ENCODE measurements at regions not wholly inside any gene's neighbourhood (a gene's known extent, or its start where the extent isn't known, plus 50 kb on each side); places are given as distances from the start of the nearest gene placed in this dataset.
"Not testable (repeated sequence)": the region's sequence is repeated elsewhere in the genome, so short reads cannot be mapped to it uniquely, and the experiment has no call there.

DNA sequence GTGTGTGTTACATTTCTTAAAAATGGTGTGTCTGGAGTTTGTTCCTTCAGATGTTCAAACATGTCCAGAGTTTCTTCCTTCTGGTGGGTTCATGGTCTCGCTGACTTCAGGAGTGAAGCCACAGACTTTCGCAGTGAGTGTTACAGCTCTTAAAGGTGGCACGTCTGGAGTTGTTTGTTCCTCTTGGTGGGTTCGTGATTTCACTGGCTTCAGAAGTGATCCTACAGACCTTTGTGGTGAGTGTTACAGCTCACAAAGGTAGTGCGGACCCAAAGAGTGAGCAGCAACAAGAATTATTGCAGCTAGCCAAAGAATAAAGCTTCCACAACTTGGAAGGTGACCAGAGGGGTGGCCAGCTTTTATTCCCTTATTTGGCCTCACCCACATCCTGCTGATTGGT is 183.7 kb downstream of the COPRS start:
- DNase-seq = not testable (repeated sequence)

DNA sequence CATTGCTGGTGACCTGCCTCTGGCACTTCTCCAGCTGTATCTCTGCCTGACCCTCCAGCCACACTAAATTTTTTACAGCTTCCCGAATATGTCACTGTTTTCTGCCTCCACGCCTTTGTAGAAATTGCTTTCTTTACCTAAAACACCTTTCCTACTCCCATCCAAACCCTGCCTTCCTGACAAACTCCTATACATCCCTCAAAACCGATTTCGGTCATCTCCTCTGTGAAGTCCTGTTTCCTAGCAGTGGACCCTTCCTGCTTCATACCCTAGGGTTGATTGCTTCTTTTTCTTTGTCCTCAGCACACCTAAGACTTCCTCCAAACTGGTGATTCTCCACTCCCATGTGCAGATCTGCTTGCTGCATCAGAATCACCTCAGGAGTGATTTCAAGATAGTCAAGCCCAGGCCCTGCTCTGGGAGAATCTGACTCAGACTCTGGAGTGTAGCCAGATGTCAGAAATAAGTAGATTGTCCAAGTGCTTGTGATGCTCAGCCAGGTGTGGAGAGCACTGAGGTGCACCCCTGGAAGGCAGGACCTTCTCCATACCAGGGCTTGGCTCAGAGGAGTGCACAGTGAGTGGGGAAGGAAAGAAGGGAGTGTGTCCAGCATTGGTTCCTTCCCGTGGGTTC is 184.2 kb downstream of the COPRS start:
- DNase-seq = no peak

DNA sequence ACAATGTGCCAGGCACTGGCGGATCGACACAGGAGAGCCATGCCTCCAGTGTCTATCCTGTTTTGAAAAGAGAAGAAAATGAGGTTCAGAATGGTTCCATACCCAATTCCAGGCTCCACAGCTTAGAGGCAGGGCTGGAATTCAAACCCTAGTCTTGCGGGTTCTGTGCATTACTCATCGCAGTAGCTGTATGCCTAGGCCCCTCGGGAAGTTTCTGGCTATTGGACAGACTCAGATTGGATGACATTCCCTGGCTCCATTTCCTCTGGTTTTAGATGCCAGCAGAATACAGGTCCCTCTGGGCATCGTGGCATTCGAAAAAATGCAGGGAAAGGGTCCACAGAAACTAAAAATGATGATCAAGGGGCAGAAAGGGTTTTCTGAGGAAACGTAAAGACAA is 184.7 kb downstream of the COPRS start:
- DNase-seq = no peak

DNA sequence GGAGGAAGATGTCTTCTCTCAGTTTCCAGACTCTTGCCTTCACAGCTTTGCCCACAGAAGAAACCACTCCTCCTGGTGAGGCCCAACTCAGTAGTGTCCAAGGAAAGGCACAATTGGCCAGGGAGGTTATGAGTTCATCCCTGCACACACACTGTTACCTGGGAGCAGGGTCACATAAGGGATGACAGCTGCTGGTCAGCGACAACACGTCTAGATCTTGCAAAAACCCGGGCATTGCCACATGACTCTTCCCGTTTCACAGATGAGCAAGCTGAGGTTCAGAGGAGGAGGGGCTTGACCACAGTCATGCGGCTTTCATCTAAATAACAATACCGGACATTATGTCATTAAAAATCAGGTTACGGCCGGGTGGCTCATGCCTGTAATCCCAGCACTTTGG is 186.0 kb downstream of the COPRS start:
- DNase-seq = no peak

DNA sequence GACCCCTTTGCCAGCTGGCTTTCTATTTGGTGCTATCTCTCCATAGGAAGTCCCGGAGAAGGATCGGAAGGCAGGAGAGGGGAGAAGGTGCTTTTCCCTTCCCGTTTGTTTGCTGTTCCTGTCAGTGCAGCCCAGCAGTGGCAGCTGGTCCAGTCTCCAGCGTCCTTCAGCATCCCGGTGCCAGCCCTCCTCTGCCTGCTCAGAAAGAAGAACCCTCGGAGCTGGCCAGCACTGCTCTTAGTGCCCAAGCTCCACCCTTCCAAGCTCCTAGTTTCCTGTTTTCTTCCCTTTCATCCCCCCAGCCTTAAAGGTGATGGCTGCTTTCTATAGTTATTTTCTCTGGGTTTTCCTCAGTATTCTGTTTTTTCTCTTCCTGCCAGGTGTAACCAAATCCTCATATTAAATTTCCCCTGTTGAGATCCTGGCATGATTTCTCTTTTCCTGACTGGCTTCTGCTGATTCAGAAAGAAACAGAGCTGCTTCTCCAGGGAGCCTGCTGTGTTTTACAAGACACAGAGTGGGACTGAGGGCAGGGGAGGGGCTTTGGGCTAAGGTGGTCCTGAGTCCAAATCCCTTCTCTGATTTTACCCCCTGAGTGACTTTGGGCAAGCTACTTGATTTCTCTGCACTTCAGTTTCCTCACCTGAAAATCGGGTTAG is 186.8 kb downstream of the COPRS start:
- DNase-seq = no peak

DNA sequence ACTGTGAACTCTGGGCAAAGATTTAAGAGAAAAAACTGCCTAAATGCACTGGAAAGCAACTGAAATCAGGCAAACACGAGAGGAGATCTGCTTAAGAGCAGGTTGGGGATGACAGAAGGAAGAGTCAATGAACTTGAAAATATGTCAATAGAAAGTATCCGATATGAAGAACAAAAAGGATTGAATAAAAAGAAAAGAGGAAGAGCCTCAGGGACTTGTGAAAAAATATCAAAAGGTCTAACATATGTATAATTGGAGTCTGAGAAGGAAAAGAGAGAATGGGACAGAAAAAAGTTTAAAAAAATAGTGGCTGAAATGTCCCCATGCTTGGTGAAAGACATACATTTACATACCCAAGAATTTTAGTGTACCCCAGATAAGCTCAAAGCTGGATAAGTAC is 195.5 kb downstream of the COPRS start:
- no peak for DNase-seq

DNA sequence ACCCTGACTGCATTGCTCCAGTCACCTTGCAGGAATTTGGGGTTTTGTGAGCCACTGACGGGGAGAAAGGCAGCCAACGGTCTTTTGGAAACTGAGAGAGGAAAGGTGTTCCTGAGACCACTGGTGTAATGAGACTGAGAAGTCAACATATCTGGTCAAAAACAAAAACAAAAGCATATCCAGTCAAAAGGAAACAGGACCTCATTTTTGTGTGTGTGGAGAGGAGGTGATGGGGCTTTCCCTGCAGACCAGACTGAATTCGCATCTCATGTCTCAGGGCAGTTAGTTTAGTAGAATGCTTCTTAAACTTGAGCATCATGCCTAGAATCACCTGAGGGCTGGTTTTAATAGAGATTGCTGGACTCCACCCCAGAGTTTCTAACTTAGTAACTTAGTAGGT is 198.4 kb downstream of the COPRS start:
- no peak for DNase-seq

DNA sequence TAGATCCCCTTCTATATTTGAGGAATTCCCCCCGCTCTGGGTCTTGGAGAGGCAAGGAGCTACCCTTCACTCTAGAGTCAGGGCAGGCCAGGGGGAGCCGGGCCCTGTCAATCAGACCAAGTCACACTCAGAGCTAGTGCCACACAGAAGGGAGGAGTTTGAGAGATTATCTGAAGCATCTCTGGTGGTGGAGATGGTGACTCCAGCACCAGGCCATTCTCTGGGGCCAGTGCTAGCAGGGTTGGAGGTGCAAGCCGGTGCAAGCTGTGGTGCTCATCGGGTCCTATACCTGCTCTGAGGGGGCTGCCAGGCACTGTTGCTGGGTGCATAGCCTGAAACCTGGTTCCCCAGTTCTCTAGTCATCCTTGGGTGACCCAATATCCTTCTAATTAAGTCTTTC is 201.2 kb downstream of the COPRS start:
- DNase-seq = no peak

DNA sequence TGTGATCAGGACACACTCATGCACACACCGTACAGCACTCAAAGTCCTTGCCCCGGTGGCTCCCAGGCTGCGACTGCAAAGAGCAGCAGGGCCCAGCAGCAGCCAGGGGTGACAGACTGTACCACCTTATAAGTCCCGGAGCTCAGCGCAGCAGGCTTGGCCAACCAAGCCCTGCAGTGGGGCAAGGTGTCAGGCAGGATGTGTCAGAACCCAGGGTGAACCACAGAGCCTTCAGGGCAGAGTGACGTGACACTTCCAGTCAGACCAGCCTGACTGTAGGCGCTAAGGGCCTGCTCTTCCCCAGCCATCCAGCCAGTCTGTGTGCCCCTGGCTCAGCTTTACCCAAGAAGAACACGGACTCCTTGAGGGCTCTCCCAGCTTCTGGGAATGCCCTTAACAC is 204.1 kb downstream of the COPRS start:
- no peak for DNase-seq

DNA sequence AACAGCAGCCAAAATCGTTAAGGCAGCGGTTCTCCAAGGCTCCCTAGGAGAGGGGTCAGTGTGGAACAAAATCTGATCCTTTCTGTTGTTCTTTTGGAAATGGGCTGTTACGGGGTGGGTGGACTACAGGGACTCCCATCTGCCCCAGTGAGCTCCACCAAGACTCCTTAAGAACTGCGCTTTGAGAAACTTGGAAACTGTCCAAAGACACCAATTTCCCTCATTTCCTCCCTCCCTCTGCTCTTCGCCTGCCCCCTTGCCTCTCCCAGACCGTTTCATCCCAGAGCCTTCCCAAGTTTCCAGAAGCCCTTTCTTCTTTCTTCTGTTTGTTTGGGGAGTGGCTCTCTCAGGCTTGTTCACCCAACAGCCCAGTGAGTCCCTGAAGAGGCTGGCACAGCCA is 205.4 kb downstream of the COPRS start:
- DNase-seq = no peak

DNA sequence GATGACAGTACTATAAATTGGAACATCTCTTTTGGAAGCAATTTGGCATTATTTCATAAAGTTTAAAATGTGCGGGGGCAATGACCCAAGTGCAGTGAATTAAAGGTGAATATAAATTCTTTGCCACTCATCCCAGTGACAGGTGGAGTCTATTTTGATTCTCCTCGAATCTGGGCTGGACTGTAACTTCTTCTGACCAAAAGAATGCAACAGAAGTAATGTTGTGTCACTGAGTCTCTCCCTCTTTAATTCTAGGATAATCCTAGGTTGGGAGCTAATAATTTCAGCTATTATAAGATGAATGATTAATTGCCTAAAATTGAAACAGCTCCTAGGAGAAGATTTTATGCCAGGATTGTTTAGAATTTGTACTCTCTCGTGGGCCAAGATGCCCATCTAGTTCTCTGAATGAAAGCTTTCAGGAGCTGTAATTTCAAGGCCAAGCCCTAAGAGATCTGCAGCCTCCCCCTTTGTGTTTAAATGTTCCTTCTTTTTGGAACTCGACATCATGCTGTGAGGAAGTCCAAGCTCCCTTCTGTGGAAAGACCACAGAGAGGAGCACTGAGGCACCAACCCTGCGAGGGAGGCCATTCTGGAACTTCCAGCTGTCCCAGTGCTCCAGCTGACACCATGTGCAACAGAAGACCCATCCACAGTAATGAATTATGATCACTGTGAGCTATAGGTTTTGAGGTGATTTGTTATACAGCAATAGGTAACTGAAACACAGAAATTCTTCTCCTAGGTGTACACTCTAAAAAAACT is 208.1 kb downstream of the COPRS start:
- DNase-seq = no peak

DNA sequence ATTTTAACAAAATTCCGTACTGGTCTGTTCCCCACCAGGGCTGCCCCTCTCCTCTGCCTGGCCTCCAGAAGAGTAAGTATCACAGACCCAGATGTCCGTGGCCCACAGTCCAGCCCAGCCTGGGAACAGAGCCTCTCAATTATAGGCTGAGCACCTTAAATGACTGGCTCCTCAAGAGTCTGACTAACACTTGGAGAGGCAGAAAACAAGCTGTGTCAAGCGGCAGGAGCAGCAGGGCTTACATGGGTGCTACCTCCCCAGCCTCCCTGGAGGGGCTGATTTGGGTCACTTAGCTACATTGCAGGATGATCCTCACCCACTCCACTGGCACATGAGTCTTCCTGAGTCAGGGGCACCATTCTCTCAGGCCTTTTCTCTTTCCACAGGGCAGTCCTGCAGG is 209.7 kb downstream of the COPRS start:
- no peak for DNase-seq

DNA sequence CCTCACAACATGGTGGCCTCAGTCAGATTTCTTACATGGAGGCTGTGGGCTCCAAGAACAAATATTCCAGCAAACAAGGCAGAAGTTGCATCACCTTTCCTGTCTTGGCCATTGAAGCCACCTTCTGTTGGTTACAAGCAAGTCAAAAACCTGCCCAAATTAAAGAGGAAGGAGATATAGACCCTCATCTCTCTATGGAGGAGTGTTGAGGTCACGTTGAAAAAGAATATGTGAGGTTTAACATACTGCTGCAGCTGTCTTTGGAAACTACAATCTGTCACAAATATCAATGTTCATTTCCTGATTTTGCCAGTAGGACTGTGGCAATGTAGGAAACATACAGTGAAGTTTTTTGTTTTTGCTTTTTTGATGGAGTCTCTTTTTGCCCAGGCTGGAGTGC is 211.4 kb downstream of the COPRS start:
- DNase-seq = no peak

DNA sequence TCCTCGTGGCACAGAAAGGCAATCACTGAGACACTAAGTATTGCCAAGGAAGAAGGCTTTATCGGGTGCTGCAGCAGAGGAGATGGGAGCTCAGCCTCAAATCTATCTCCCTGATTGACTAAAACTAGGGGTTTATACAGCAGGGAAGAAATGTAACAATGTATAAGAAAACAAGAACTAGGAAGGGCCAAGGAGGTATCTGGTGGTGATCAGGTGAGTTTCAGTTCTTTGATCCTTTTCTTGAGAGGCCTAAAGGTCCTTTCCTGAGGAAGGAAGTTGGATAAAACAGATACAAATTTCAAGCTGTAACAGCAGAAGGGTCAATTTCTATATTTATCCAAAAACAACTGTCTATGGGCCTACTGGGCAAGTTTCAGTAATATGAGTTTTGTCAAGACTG is 212.4 kb downstream of the COPRS start:
- no peak for DNase-seq

DNA sequence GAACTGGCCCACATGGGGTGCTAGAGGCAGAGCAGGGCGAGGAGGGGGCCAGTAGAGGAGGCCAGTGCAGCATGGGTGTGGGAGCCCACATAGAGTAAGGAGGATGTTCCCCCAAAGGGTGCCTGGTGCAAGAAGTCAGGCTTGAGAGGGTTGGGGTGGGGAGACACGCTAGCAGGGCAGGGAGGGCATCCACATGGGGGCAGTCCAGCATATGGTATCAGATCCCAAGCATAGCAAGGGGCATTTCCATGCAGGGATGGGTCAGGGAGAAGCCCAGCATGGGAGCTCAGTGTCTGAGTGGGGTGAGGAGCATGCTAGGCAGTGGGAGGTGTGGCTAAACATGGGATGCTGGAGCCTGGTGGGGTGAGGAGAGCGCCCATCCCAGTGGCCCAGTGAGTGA is 213.7 kb downstream of the COPRS start:
- DNase-seq = no peak

DNA sequence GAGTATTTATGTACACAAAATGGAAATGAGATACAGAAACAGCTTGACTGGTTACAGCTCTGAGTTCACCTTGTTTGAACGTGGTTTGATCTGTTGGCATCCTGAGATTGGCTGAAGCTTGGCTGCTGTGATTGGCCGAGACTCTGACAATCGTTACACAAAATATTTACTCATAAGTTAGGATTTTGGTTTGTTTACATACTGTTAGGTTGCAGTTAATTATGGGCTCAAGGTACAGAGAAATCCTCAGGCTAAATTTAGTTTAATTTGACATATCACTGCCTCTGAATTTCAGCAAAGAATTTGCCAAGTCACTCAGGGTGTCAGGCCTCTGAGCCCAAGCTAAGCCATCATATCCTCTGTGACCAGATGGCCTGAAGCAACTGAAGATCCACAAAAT is 227.3 kb downstream of the COPRS start:
- DNase-seq = no peak

DNA sequence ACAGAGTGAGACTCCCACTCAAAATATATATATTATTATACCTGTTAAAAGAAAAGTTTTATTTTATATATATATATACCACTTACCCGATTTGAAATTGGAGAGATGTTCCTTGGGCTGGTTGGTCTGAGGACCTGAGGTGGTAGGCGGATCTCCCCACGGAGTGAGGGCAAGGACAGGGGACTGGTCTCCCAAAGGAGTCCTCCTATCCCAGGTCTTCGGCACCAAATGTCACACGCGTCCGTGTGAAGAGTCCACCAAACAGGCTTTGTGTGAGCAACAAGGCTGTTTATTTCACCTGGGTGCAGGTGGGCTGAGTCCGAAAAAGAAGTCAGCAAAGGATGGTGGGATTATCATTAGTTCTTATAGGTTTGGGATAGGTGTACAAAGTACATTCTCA is 228.2 kb downstream of the COPRS start:
- DNase-seq = not testable (repeated sequence)

DNA sequence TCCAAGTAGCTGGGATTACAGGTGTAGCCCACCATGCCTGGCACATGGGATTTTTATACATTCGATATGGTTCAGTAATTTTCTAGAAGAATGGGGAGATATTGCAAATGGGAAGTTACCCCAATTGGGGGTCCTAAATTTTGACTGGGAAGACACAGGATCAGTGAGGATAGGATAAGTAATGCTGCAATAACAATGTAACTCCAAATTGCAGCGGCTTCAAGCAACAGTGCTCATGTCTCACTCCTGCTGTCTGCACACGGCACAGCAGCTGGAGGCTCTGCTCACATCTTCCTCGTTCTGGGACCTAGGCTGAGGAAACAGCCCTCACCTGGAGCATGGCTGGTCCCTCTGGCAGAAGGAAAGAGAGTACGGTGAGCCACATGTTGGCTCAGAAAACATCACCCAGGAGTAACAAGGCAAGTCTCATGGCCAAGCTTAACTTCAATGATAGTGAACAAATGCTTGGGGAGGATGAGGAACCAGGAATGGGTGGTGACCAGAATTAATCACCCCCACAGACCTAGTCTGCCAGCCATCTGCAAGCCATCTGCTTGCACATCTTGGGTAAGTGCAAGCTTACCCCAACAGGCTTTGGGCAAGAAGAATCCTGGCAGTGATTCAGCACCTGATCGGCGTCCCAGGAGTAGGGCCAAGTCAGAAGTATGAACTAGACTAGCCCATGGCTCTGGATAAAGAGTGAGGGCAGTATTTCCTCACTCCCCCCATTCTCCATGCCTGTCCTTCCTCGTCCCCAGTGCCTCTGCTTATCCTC is 229.2 kb downstream of the COPRS start:
- no peak for DNase-seq

DNA sequence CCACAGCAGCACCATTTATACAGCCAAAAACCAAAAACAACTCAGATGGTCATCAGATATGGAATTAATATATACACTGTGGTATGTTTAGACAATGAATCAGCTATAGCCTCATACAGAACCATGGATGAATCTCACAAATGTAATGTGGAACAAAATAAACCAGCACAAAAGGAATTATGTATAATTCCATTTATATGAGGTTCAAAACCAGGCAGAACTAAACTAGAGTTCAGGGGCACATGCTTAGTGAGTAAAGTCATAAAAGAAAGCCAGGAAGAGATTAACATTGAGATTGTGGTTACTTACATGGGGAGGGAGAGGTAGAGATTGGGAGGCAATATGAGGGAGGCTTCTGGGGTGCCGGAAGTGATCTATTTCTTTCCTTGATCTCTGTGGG is 231.1 kb downstream of the COPRS start:
- no peak for DNase-seq

DNA sequence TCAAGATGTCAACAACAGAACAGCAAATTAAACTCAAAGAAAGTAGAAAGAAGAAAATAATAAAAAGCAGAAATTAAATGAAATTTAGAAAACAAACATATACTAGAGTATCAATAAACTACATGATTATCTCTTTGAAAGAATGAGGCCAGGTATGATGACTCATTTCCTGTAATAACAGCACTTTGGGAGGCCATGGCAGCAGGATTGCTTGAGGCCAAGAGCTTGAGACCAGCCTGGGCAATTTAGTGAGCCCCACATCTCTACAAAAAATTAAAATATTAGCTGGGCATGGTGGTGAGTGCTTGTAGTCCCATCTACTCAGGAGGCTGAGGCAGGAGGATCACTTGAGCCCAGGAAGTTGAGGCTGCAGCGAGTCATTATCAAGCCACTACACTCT is 232.5 kb downstream of the RAB11FIP4 start:
- no peak for DNase-seq

DNA sequence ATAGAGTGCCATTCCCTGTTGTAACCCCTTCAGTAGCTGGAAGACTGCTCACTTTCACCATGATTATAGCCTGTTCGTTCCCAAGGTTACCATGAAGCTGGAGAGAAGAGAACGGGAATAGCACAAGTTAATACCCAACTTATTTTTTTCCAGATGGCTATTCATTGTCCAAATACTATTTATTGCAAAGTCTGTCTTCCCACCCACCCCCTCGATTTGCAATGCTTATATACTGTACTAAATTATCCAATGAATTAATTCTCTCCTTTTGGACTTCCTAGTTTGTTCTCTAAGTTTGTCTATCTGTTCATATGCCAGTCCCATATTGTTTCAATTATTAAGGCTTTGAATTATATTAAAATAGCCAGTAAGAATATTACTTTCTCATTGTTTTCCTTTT is 231.0 kb downstream of the RAB11FIP4 start:
- DNase-seq = no peak

DNA sequence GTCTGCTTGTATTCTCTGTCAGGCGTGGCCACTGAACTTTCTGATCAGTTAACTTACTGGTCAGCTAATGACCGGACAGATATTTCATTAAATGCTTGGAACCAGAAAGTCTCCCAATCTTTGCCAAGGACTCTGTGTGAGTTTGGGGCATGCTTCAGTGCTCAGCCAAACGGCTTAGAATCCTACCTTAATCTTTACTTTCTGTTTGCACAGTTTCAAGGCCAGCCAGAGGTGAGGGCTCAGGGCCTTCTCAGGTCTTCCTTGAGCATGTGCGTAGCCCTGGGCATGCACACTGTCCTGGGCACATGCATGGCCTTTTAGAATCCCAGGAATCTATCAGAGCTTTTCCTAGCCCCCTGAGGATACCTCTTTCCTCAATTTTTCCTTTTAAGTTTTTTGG is 230.1 kb downstream of the RAB11FIP4 start:
- no peak for DNase-seq

DNA sequence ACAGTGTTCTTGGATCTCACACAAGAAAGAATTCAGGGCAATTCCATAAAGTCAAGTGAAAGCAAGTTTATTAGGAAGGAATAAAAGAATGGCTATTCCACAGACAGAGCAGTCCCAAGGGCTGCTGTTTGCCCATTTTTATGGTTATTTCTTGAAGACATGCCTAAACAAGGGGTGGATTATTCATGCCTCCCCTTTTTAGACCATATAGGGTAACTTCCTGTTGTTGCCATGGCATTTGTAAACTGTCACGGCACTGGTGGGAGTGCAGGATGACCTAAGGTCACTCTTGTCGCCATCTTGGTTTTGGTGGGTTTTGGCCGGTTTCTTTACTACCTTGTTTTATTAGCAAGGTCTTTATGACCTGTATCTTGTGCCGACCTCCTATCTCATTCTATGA is 219.6 kb downstream of the RAB11FIP4 start:
- not testable (repeated sequence) for DNase-seq

Measured in NCI-H1417 (cell line).